SH-SY5Y (cell line): ENCODE measurements at regions not wholly inside any gene's neighbourhood (a gene's known extent, or its start where the extent isn't known, plus 50 kb on each side); places are given as distances from the start of the nearest gene placed in this dataset.

Source experiments
- GATA2 ChIP-seq: IDR thresholded peaks from 2 replicates; pipeline ENCODE4 v1.6.1; 2011; ENCODE audit warnings: mild to moderate bottlenecking, low read depth, low read length
- GATA3 ChIP-seq: IDR thresholded peaks from 2 replicates; pipeline ENCODE4 v1.6.1; 2011; ENCODE audit warnings: low read depth, mild to moderate bottlenecking, low read length, moderate library complexity

- TF ChIP-seq GATA2: no peak
These were observed 167.8 kb downstream of the GASK1B start for GRCh38 chr4:158005021-158005420.

- TF ChIP-seq GATA2: no peak
These were observed 168.7 kb downstream of the GASK1B start for GRCh38 chr4:158004101-158004500.

GRCh38 chr4:158003212-158003611 is 169.6 kb downstream of the GASK1B start:
- no peak for TF ChIP-seq GATA2
- no peak for TF ChIP-seq GATA3

GRCh38 chr4:158002173-158002572 is 170.7 kb downstream of the GASK1B start:
- TF ChIP-seq GATA2 (no peak), GATA3 (no peak)

- TF ChIP-seq GATA3: no peak
- no peak for TF ChIP-seq GATA2
These were observed 171.1 kb downstream of the GASK1B start for GRCh38 chr4:158001756-158002155.

DNA sequence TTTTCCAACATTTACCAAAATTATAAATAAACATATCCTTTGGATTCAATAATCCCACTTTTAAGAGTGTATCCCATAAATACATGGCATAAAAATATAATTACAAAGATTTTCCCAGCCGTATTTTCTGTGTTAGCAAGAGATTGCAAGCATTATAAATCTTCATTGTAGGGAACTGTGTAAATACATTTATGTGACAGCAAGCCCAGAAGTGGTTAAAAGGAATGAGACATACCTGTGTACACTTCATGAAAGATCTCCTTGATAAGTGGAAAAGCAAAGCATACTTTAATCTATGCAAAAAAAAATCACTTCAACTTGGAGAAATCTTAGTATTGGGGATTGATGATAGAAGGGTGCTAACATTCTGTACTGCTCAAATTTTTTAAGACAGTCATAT is 173.1 kb downstream of the GASK1B start:
- TF ChIP-seq GATA3: no peak
- no peak for TF ChIP-seq GATA2

DNA sequence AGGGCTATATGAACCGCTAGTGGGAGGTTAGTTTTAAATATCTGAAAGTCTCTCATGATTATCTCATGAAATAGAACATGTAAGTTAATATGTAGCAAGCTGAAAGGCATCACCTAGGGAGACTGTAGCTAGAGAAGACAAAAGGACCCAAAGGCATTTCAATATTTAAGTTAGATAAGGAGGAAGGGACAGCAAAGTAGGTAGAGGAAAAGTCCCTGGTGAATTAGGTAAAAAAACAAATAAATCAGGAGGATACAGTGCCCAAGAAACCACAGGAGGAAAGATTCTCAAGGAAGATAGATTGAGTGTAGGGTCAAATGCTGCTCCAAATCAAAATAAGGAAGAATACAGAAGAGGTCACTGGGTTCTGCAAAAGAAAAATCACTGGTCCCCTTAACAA is 175.5 kb downstream of the GASK1B start:
- TF ChIP-seq GATA2 (no peak), GATA3 (no peak)

- TF ChIP-seq GATA3 (no peak), GATA2 (no peak)
These were observed 176.5 kb downstream of the GASK1B start for GRCh38 chr4:157996061-157997028.

DNA sequence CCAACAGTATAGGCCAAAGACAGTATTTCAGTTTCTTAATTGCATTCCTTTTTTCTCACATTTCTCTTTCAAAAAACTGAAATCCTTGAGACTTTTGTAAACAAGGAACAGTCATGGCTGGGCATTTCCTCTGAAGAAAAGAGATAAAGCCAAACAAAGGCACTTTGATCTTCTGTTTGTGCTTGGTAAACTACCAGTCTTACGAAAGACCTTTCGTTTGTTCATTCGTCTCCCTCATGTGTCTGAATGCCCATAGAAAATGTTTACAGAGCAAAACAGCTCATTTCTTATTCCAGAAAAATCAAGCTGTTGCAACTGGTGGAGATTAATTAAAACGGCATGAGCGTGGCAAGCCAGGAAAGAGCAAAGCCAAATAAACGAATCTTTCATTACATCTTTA is 178.0 kb downstream of the GASK1B start:
- no peak for TF ChIP-seq GATA3
- TF ChIP-seq GATA2: no peak

DNA sequence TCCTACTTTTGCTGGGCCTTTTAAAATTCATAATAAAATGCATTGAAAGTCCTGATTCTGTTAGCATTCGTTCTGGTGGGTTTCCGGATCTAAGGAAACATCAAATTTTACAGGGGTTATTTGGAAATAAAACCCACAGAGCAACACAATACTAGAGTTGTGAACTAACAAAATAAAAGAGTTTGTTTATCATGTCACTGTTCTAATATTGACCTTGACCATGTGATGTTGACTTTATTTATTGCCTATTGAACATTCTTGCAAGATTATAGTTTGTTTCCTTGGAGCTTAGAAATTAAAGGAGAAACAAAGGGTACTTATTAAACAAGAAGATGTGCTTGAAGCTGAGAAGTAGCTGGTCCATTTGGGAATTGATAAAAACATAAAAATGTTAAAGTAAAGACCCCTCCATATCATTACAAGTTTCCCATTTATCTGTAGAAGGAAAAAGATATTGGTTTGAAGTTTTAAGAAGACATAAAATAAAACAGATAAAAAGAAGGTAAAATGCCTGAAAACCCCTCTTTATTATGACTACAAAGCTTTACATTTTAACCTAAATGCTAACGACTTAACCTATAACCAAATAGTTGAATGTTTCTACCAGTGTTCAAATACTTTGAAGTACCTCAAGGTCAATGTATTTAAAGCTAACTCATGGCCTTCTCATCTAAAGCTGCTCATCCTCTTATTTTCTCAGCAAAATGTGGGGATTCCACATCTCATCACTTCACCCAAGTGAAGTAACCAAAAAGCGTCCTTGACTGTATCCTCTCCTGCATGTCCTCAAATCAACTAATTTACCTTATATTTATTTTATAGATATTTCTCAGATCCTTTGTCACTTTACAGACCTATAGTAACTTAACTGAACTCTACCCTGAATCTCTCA is 179.6 kb downstream of the GASK1B start:
- TF ChIP-seq GATA3 (no peak), GATA2 (no peak)

DNA sequence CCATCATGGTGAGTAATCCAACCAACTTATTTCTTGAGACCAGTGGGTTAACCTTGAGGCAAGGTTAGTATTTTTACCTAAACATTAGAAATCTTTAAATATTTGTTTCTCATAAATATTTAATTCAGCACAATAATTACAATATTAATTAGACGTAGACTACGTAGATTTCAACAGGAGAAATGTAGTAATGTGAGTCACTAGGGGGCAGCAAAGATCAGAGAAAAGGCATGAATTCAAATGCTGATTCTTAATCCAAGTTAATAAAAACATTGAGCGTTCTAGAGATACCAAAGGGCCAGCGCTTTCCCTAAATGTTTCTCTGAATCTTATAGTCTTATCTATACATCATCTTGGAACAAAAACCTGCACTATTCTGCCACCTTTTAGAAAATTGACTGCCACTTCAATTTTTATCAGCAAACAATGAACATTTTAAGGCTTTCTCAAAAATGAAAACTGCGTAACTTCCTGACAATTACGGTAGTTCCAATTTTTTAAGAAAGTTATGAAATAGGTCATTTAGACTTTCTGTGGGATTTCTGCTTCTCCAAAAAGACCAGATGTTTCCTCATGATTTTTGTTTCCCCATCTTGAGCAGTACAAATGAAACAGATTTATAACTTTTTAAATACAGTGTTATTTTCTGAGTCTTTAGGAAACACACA is 180.7 kb downstream of the GASK1B start:
- TF ChIP-seq GATA2 (no peak), GATA3 (no peak)

DNA sequence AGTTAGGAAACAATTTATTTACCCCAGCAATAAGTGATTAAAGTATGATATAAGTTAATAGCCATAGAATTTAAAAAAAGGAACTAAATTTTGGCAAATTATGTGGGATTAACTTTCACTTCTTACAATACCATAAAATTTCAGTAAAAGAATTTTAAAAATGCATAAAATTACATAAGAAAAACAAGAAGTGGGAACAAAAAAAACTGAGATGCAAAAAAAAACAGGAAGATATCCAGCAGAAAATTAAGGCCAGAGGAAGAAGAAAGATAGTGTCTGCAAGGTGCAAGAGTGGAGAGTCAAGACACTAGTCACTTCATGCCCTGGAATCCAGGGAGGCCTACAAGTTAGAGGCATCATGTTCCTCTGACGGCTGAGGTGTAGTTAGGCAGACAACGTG is 184.2 kb downstream of the GASK1B start:
- TF ChIP-seq GATA3: no peak
- no peak for TF ChIP-seq GATA2

GRCh38 chr4:157984285-157984911 is 188.4 kb downstream of the GASK1B start:
- no peak for TF ChIP-seq GATA3
- TF ChIP-seq GATA2: no peak

DNA sequence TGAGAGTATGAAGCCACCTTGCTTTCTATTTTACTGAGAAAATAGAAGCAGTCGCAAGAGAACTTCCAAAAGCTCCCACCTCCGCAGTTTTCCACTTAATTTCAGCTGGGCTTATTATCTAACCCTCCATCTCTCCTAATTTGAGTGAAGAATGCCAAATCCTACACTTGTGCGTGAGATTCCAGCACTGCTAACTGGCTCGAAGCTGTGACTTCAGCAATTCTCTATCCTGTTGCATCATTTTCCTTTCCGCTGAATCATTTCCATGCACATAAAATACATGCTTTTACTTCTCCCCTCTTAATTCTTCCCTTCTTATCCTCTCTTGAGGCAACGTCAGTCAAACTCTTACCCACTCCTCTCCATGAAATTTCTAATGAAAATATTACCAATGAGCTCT is 189.5 kb downstream of the GASK1B start:
- TF ChIP-seq GATA2 (no peak), GATA3 (no peak)
